ENCODE measurements at regions not wholly inside any gene's neighbourhood (a gene's known extent, or its start where the extent isn't known, plus 50 kb on each side); places are given as distances from the start of the nearest gene placed in this dataset.

DNA sequence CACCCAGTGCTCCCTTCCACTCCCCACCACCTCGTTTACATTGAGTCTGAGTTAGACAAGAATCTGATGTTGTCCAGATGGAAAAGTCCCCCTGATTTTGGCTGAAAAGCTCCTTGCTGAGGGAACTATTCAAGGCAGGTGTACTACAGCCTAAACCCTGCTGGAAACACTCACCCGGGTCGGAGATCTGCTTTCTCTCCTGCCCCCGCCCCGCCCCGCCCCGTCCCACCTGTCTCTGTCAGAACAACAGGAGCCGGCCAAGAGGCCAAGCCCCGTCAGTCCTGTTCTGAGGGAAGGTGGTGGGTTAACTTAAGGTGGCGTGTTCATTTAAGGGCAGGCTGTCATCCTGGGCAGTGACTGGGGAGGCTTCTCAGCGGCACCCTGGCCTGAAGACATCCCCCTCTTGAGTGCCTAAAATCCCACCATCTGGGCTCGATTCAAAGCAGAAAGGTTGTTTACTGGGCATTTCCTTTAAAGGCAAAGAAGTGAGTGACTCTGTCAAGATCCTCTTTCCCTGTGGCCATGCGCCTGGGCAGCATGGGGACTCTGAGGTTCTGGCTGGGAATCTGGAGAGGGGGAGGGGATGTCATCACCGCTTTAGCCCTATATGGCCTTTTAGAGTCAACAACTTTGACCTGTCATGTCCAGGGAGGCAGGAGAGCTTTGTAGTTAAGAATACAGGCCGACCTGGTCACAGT lies 71.1 kb upstream of the NEURL1B start:
- DNase-seq (ENCODE audit: low spot score) = no peak

DNA sequence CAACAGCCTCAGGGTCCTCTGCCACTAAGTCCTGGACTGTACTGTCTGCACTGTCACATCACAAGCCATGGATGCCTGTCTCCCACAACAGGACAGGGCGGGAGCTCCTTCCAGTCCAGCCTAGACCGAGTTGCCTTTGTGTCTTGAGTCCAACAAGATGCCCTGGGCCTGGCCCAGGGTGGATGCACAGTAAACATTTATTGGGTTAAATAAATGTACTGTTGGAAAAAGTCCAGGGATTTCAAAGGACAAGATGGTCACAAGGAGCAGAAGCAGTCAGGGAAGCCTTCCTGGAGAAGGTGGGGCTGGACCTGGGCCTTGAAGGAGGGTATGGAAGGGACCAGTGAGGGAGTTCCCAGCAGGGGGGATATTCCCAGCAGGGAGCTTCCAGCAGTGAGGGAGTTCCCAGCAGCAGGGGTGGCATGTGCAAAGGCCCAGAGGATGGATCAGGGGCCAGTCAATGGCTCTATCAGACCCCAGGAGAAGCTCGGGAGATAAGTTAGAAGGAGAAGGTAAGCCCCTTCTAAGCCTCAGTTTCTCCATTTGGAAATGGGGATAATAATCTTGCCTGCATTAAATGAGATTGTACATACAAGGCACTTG lies 72.7 kb upstream of the NEURL1B start:
- no peak for DNase-seq (ENCODE audit: low spot score)

DNA sequence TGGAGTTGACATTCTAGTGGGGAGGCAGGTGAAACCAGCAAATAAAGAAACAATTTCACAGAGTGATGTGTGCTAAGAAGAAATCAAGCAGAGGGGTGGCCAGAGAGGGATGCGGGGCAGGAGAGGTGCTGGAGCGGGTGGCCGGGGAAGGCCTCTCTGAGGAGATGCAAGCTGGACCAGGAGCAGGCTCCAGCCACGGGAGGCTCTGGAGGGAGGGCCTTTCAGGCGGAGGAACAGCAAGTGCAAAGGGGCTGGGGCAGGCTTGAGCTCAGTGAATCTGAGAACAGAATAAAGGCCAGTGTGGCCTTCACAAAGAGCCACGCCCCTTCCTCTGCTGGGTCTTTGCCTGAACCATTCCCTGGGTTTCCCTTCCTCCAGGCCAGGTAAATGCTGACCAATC lies 73.2 kb upstream of the NEURL1B start:
- no peak for DNase-seq (ENCODE audit: low spot score)

DNA sequence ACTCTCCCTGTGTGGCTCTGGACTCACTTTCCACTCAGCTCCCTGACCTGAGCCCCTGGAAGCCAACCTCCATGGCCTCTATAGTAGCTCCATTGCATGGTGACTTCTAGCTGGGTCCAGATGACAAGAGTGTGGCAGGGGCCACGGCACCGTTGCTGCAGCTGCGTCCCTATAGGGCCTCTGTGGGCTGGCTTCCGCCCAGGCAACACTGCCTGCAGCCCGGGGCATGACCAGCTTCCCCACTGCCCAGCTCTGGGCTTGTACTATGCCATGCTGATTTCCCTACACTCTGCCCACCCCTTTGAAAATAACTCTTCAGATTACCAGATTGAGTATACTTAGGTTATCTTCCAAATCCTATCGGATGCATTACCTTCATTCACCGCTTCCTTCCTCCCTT lies 73.8 kb upstream of the NEURL1B start:
- DNase-seq (ENCODE audit: low spot score) = no peak

DNA sequence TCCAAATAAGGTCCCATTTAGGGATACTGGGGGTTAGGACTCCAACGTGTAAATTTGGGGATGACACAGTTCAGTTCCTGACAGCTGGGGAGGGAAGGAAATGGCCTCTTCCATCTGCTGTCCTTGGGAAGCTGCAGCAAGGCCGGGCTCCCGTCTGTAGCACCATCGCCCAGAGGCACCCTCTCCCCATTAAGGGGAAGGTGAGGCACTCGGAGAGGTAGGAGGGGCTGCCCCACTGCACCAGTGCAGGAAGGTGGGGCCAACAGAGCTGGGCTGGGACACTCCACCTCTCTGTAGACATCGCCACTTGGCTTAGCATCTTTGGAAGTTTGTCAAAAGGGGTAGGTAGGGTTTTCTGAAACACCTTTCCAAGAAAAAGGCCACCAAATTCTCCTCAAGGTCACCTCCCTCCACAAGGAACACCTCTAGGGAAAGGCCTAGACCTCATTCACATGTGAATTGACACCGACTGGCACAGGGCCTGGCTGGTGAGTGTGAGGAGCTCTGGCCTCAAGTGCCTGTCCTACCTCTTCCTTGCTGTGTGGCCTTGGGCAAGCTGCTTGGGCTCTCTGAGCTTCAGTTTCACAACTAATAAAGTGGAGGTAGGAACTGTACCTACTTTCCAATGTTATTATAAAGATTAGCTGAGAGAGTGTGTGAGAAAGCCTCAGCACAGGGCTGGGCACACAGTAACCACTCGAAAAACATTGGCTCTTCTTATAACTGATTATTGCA lies 75.0 kb upstream of the NEURL1B start:
- no peak for DNase-seq (ENCODE audit: low spot score)

DNA sequence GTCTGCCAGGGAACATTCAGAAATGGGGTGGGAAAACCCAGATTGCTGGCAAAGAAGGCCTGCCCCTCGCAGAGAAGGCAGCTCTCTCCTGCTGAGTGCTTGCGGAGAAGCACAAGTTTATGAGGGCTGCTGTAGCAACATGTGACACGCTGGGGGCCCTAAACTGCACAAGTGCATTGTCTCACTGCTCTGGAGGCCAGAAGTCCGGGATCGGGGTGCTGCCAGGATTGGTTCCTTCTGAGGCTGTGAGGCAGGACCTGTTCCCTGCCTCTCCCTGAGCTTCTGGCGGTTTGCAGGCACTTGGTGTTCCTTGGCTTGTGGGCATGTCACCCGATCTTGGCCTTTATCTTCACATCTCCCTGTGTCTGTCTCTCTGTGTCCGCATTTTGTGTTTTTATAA lies 75.6 kb upstream of the NEURL1B start:
- DNase-seq (ENCODE audit: low spot score) = no peak

DNA sequence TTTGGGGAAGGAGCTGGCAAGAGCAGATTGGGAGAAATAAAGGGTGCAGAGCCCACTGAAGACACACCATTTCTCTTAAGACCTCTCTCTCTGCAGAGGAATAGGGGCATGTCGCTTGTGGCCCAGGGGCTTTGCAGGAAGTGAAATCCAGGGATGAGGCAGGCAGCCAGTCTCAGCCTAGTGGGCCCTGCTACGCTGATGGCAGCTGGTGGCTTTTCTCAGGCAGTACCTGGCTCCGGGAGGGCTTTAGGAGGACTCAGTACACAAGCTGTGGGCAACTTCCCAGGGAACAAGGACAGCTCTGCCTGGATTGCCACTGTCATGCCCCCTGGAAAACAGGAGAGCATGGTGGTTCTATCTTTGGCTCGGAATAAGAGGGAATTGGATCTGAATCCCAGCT lies 76.2 kb upstream of the NEURL1B start:
- DNase-seq (ENCODE audit: low spot score) = no peak

DNA sequence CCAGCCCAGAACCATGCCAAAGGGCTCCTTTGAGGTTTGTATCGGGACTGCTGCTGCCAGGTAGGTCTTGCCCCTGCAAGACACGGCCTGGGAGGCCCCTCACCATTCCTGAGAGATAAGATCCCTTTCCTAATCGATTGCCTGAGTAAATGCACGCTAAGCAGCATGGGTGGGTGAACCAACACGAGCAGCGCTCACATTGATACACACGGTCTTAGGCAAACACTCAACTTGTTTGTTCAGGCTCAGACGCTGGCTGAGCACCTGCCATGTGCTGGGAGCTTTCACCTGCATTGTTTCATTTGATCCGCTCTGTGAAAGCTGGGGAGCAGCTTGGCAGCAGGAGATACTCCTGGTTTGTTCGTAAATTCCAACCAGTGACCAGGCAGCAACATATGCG lies 76.9 kb upstream of the NEURL1B start:
- peak; percentile 70 for DNase-seq (ENCODE audit: low spot score)

DNA sequence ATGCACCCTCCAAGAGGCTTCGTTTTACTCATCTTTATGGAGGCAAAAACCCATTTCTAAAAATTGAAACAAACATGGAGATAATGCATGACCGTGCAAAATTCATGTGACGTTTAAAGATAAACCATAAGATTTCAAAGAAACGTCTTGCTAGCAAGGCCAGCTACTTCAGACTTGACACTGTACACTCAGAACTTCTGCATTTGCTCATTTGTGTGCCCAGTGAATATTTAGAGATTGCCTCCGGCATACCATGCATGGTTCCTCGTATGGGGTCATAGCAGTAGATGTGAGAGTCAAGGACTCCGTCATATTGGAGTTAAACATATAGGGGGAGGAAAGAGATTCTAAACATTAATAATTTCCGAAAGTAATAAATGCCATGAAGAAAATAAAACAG lies 78.6 kb upstream of the NEURL1B start:
- no peak for DNase-seq (ENCODE audit: low spot score)

DNA sequence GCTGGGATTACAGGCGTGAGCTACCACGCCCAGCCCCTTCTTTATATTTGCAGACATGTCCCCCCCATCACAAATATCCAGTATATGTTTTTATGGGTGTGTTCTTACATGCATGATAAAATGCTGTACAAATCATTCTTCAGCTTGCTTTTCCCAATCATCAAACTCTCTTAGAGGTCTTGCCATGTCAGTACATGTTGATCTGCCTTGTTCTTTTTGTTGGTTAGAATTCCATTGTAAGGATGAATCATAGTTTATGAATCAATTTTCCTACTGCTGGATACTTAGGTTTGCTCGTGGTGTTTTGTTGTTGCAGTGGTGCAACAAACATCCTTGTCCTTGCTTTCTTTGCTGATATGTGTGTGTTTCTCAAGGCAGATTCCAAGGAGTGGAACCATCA lies 79.9 kb upstream of the NEURL1B start:
- no peak for DNase-seq (ENCODE audit: low spot score)

DNA sequence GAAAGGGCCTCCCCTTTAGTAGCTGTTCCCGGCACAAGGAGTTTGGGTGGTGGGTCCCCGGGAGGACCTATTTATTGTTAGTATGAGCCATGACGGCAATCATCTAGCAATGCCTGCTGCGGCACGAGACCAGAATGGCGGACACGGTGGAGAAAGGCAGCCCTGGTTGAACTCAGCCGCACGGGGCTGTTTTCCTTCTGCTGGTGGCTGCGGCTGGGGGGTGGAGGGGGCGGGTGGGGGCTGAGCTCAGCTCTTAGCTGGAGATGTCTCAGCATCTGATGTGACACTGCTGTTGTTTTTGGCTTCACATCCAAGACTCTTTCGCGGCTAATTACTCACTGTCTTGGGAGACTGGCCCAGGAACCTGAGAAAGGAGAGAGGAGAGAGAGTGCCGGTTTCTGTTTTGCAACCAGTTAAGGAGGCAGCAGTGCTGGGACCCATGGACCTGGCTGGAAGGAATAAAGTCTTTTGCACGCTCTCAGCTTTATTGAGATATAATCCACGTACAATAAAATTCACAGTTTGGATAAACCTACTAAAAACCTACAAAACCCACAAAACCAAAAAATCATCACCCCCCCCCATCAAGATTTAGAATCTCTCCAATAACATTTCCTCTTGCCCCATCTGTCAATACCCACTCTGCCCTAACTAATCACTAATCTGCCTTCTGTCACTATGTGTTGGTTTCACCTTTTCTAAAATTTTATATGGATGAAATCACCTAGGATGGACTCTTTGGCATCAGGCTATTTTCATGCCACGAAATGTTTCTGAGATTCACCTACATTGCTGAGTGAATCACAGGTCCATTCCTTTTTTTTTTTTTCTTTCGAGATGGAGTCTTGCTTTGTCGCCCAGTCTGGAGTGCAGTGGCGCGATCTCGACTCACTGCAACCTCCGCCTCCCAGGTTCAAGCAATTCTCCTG lies 81.8 kb upstream of the NEURL1B start:
- DNase-seq (ENCODE audit: low spot score) = no peak

DNA sequence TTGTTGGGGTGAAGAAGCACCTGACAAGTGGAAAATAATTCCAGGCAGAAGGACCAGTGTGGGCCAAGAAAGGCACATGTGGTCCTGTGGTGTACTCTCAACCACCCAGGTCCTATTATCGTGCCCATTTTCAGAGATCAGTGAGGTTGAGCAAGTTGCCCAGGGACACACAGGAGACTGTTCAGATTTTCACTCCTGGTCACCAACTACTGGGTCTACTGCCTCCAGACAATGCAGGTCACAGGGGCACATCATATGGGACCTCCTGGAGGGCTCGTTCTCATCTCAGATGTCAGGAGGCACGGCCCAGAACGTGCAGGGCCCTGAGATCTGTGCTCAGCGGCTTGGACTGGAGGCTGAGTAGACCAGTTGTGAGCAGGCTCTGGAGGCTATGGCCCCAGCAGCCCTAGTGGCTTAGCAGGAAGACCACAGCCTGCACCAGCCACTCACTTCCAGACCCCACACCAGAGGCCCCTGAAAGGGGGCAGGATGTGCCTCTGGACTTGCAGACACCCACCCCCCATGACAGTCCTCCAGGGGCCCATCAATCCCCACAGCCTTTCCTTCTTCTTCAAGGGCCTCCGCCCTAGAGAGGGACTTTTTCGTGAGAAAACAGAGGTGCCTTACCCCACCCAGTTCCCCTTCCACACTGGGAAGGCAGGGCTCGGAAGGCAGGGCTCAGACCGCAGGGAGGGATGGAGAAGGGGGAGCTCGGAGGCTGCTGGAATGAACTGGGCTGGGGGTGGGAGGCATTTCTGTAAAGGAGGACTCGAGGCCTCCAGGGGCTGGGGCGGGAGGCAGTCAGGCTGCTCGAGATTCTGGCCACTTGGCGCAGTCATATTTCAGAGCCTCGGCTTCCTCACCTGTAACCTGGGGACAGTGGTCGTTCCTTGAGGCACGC lies 82.7 kb upstream of the NEURL1B start:
- no peak for DNase-seq (ENCODE audit: low spot score)

DNA sequence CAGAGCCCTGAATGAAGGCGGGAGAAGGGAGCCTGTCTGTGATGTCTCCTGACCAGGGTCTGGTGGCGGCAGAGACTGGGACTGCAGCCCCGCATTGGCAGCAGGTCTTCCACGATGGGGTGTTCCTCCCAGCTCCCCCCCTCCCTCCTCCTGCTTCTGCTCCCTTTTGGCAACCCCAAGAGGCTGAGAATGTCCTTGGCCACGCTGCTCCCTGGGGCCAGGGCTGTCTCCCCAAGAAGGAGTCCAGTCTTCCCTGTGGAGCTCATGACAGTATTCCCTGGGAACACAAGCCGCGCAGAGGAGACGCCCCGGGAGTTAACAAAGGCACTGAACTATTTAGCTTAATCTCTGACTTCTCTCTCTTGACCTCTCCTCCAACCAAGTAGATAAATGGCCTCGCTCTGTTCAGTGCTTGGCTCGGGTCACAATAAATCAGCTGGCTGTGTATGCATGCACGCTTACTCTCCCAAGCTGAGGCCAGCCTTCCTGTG lies 84.0 kb upstream of the NEURL1B start:
- DNase-seq (ENCODE audit: low spot score) = no peak

DNA sequence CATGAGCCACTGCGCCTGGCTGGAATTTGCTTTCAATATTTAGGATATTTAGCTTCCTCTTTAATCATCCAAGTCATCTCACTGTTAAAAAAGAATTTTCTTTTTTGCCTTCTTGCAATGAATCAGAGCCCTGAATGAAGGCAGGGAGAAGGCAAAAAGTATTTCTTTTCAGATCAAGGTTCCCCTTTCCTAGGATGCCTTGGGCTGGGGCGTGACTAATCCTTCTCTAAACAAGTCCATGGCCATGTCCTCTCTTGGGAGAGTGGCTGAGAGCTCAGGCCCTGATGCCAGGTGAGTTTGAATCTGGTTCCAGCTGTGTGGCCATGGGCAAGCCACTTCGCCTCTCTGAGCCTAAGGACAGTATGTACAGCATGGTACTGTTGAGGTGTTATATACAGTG lies 84.8 kb upstream of the NEURL1B start:
- no peak for DNase-seq (ENCODE audit: low spot score)

DNA sequence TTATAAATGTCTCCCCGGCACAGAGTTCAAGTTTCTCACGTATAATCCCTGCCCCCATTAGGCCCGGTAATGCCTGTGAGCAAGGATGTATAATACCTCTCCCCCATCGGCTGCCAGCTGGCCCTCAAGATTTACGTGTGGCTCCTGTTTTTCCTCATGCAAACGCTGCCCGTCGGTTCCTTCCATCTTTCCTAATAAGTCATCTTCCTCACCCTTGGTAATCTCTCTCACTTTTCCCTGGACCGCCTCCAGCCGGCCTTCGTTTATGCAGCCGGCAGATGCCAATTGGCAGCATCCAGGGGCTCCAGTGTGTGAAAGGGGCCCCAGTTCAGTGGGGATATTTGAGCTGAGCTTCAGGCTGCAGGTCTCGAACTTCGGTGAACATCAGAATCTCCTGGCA lies 86.5 kb upstream of the NEURL1B start:
- no peak for DNase-seq (ENCODE audit: low spot score)

DNA sequence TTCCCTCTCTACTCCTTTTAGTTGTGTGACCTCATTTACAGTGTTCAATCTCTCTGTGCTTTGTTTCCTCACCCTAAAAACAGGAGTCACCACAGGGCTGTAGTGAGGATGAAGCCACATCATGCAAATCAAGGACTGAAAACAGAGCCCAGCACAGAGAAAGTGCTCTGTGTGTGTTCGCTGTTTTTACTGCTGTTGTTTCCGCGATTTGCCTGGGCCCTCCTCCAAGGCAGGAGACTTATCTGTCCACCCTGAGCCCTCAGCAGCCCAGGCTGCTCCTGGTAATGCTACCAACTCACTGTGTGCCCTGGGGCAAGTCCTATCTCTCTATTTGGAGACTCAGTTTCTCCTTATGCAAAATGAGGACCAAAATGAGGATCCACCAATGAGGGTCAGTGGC lies 87.2 kb upstream of the NEURL1B start:
- no peak for DNase-seq (ENCODE audit: low spot score)

DNA sequence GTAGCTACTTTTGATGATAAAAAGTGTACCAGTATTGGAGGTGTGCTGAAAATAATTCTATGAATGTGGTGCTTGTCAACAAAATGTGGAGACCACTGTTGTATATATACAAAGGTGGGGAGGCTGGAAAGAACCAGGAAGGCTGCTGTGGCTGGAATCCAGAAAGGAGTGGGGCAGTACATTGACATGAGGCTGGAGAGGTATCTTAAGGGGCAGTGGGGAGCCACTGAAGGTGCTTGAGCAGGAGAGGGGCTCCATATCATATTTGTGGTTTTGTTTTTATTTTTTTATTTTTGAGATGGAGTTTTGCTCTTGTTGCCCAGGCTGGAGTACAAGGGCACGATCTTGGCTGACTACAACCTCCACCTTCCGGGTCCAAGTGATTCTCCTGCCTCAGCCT lies 87.9 kb upstream of the NEURL1B start:
- no peak for DNase-seq (ENCODE audit: low spot score)

DNA sequence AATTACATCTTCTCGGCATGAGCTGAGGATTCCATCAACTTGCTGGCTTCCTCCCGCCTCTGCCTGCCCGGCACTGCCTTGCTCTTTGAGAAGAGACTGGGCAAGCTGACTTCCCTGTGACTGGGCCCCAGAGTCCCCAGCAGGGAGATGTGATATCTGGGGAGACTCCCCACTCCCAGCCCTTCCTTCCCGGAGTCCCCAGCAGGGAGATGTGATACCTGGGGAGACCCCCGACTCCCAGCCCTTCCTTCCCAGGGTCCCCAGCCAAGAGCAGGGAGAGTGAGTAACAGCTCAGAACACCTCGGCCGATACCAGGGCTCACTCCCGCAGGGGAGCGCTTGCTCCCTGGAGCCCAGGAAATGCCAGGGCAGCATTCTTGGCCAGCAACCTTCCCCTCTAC lies 90.1 kb upstream of the NEURL1B start:
- DNase-seq (ENCODE audit: low spot score) = no peak

DNA sequence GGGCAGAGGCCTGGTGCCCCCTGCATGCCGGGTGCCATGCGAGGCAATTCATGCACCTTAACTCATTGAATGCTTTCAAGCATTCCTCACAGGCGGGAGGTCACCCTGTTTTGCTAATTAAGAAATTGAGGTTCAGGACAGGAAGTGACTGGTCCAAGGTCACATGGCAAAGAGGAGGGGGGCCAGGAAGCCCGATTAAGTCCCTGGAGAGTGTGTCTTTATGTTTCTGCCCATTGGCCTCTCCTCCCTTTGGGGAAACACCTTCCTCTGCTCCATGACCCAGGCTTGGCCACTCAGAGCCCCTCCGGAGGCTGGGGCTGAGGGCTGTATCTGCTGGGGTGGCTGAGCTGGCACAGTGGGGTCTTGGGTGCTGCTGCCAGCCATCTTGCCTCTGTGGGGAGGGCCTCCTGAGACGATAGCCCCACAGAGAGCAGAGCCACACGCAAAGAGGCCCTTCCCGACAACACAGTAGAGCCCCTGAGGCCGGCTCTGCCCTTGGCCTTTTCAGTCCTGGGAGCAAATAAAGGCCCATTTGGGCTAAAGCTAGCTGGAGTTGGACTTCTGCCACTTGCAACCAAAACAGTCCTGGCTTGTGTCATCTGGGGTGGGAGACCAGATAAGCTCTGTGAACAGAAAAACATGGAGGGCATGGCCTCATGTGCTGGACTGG lies 90.8 kb upstream of the NEURL1B start:
- no peak for DNase-seq (ENCODE audit: low spot score)

DNA sequence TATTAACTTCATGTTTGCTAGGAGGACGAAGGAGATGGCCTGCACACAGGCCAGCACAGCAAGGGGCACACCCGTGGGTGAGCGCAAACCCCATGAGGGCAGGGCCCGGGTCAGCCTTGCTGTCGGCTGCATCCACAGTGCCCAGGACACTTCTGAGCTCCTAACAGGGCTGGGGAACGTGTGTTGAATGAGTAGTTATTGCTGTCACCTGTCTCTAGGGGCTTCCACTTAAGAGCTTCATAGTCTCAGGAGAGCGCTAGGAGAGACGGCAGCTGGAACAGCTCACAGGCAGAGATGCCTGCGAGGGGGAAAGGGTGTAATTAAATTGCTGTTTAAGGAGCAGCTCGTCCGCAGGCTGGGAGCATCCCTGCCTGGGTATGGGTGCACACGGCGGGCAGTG lies 91.4 kb upstream of the NEURL1B start:
- DNase-seq (ENCODE audit: low spot score) = no peak
